T-cell (primary cell): ENCODE measurements at regions not wholly inside any gene's neighbourhood (a gene's known extent, or its start where the extent isn't known, plus 50 kb on each side); places are given as distances from the start of the nearest gene placed in this dataset.

ENCODE experiments used
- ATAC-seq, 4 experiments: fragments of 200-7000 bp in 3 of 4; fragments of 150-1000 bp in 1 of 4; cut with Tn5 transposase; replicated peaks in 1 of 4; 1 replicate in 3 of 4; 2 replicates in 1 of 4; pipeline ENCODE4 v1.10.0; 2021; ENCODE audit warnings: moderate library complexity in 3 of 4, mild to moderate bottlenecking in 2 of 4, moderate number of reproducible peaks in 1 of 4
- CTCF ChIA-PET, 2 donors: fragments of 300-600 bp; sonication (Branson Sonifier 250); formaldehyde crosslinking; loops; one replicate each; lab custom pipeline; 2022; ENCODE audit warnings: antibody characterized with exemption in 2 of 2; lab: Charles Lee
- POLR2A ChIA-PET, 2 donors: fragments of 300-600 bp; sonication (Branson Sonifier 250); formaldehyde crosslinking; loops; one replicate each; lab custom pipeline; 2022; ENCODE audit warnings: antibody characterized with exemption in 2 of 2; lab: Charles Lee
- DNase-seq, 35 experiments: peaks; one replicate each; pipeline versions ENCODE4 v3.0.0 to v3.0.0-alpha.2; 2013 to 2023
- H3K27ac ChIP-seq: one replicate; pipeline ENCODE4 v1.5.1; 2013; ENCODE audit warnings: low read length
- H3K27me3 ChIP-seq, 2 experiments: replicated peaks in 1 of 2; 1 replicate in 1 of 2; 2 replicates in 1 of 2; pipeline versions ENCODE4 v1.6.1 to v1.7.0; 2013; ENCODE audit warnings: low read length in 1 of 2, mixed read lengths in 1 of 2; ENCODE audit not compliant: control insufficient read depth in 2 of 2, insufficient read depth in 2 of 2; ENCODE audit errors: extremely low read depth in 1 of 2
- H3K36me3 ChIP-seq, 2 donors: 1 replicate in 1 of 2; 2 replicates in 1 of 2; pipeline versions ENCODE4 v1.6.1 to v1.7.0; 2013; ENCODE audit warnings: low read length in 1 of 2; ENCODE audit not compliant: control insufficient read depth in 2 of 2, insufficient read depth in 1 of 2; ENCODE audit errors: extremely low read depth in 1 of 2
- H3K4me1 ChIP-seq, 2 experiments: 1 replicate in 1 of 2; 2 replicates in 1 of 2; pipeline versions ENCODE4 v1.6.1 to v1.7.0; 2013; ENCODE audit warnings: low read length in 2 of 2, mixed read lengths in 1 of 2; ENCODE audit not compliant: insufficient read depth in 2 of 2, control insufficient read depth in 1 of 2; ENCODE audit errors: extremely low read depth in 1 of 2
- H3K4me3 ChIP-seq, 2 donors: 1 replicate in 1 of 2; 2 replicates in 1 of 2; pipeline versions ENCODE4 v1.5.1 to v1.7.0; 2013; ENCODE audit warnings: mild to moderate bottlenecking in 2 of 2, low read length in 1 of 2, moderate library complexity in 1 of 2; ENCODE audit not compliant: control insufficient read depth in 1 of 2; ENCODE audit errors: extremely low read depth in 1 of 2
- H3K9me3 ChIP-seq: 2 replicates; pipeline ENCODE4 v1.7.0; 2013
- H3K27ac Mint-ChIP-seq, 2 donors: one replicate each; pipeline ENCODE4 v1.8.0; 2020 to 2021; ENCODE audit warnings: mild to moderate bottlenecking in 2 of 2, mixed read lengths in 2 of 2
- H3K27me3 Mint-ChIP-seq, 2 donors: one replicate each; pipeline ENCODE4 v1.8.0; 2021 to 2022; ENCODE audit warnings: mixed read lengths in 2 of 2
- H3K36me3 Mint-ChIP-seq: one replicate; pipeline ENCODE4 v1.8.0; 2021; ENCODE audit warnings: mixed read lengths
- H3K4me1 Mint-ChIP-seq, 3 donors: one replicate each; pipeline ENCODE4 v1.8.0; 2020 to 2022; ENCODE audit warnings: mixed read lengths in 3 of 3, mild to moderate bottlenecking in 1 of 3
- H3K4me3 Mint-ChIP-seq, 3 donors: one replicate each; pipeline ENCODE4 v1.8.0; 2020 to 2022; ENCODE audit warnings: mild to moderate bottlenecking in 3 of 3, mixed read lengths in 3 of 3, moderate library complexity in 3 of 3
- H3K9me3 Mint-ChIP-seq, 3 donors: one replicate each; pipeline ENCODE4 v1.8.0; 2020 to 2022; ENCODE audit warnings: mixed read lengths in 3 of 3
- WGBS: methylation state at CpG from one replicate; pipeline ENCODE4 v1.1.5; 2013; ENCODE audit warnings: missing lambda C conversion rate; ENCODE audit not compliant: insufficient coverage; 5-methylcytosine and 5-hydroxymethylcytosine counted together

DNA sequence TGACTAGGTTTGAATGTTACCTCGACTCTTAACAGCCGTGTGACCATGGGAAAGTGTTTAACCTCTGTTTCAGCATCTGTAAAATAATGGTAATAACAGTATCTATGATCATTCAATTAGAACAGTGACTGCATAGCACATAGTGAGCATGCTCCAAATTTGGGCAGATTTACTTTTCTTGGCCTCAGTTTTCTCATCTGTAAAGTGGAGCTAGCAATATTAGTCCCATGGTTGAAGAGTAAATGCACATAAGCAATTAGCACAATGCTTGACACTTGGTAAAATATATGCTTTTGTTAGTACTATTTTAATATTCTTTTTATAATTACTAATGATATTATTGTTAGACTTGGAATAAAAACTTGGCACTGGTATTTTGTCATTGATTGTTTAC lies 66.4 kb upstream of the TANC1 start:
- Histone ChIP-seq H3K36me3 (no peaks in the 10 kb centered on the region), H3K9me3 (no peaks in the 10 kb centered on the region), H3K4me3 (no peak overlapping the region), H3K4me1 (no peaks in the 10 kb centered on the region), H3K27ac (no peak overlapping the region), H3K27me3 (no peaks in the 10 kb centered on the region)
- Mint-ChIP-seq H3K4me3 (no peak overlapping the region), H3K4me1 (no peaks in the 10 kb centered on the region), H3K36me3 (no peaks in the 10 kb centered on the region), H3K27ac (no peak overlapping the region), H3K27me3 (peaks cover 0 to 1% of the 10 kb centered on the region in 2 donors), H3K9me3 (no peaks in the 10 kb centered on the region)
- CTCF ChIA-PET = interaction anchor here (0.7 to 3.2 kb wide), 7 partner anchors 28 to 1358 kb away, joined by 3 to 18 read pairs (median 4); no protein-coding TSS in a partner anchor
- WGBS = 100% methylated on average over 1 of the region's 2 CpGs
- POLR2A ChIA-PET = no interaction called here
- ATAC-seq = no peak
- DNase-seq = no peak

DNA sequence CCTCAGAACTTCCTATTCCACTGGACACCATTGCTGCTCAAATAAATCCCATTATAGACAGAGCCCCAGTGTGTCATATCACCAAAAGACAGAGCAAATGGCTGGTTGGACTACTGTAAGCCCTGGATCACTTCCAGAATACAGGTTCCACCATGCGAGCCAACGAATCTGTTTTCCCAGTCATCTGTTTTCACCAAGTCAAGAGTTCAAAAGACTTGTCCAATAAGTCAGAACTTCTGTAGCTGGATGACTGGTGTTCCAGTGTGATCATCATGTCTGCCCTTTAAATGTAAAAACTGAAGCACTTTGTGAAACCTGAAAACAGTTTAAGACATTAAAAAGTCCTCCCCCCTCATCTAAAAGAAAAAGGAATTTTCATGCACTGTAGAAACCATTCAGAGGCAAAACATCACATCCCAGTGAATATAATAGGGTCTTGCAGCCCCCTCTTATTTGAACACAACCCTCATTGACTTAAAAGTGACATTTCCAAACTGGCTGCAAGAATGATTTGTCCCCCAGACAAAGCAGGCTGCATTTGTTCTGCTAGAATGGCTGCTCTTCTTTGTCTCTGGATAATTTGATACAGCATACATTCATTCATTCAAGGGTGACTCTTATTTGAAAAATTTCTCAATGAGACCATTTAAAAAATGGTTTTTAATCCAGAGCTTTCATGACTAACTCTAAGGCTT lies 64.6 kb upstream of the TANC1 start:
- Mint-ChIP-seq H3K4me1 (no peaks in the 10 kb centered on the region), H3K4me3 (no peak overlapping the region)
- CTCF ChIA-PET = interaction anchor here (0.5 to 3.2 kb wide), 7 partner anchors 13 to 1760 kb away, joined by 3 to 18 read pairs (median 3); no protein-coding TSS in a partner anchor

DNA sequence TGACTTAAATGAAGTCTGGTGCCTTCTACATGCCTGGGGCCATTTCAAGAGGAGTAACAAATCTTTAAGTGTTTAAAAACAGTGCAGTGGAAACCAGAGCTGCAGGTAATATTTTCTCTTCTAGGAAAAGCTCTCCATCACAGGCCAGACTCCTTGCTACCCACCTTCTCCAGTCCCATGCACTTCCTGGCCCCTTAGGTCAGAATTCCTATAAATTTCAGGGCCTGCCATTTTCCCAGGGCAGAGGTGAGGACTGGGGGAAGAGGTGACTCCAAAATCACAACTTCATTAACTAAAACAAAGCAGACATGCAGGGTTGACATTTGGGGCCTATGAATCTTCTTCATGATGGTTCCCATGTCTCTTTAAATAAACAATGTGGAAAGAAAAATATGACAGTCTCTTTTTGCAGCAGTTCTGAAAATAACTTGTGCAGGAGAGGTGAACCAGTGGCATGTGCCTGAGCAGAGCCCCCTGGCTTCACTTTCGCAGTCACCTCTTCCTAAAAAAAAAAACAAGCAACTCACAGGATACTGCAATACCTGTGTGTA lies 63.7 kb upstream of the TANC1 start:
- no peak overlapping the region for H3K4me3 Mint-ChIP-seq
- H3K27me3 Mint-ChIP-seq = no peaks in the 10 kb centered on the region
- Histone ChIP-seq H3K4me3 (no peak overlapping the region), H3K27ac (no peak overlapping the region), H3K27me3 (no peaks in the 10 kb centered on the region), H3K36me3 (no peaks in the 10 kb centered on the region), H3K4me1 (no peaks in the 10 kb centered on the region), H3K9me3 (no peaks in the 10 kb centered on the region)
- no peak for DNase-seq
- POLR2A ChIA-PET = no interaction called here
- no CpG with 5 or more reads among the region's 1 CpG for WGBS
- H3K9me3 Mint-ChIP-seq = no peaks in the 10 kb centered on the region
- CTCF ChIA-PET = interaction anchor here (0.7 to 3.2 kb wide), 3 partner anchors 214 to 1760 kb away, joined by 3 to 18 read pairs (median 3); no protein-coding TSS in a partner anchor
- no peaks in the 10 kb centered on the region for H3K36me3 Mint-ChIP-seq
- H3K4me1 Mint-ChIP-seq = no peaks in the 10 kb centered on the region
- H3K27ac Mint-ChIP-seq = no peak overlapping the region
- ATAC-seq = no peak

More for the DNA sequence above, 64.6 kb upstream of the TANC1 start:
- Mint-ChIP-seq H3K9me3 (no peaks in the 10 kb centered on the region), H3K27me3 (no peaks in the 10 kb centered on the region), H3K27ac (no peak overlapping the region), H3K36me3 (no peaks in the 10 kb centered on the region)
- no peak for DNase-seq
- no peak for ATAC-seq
- 75% methylated on average over 2 of the region's 2 CpGs for WGBS
- Histone ChIP-seq H3K27me3 (no peaks in the 10 kb centered on the region), H3K27ac (no peak overlapping the region), H3K4me3 (no peak overlapping the region), H3K4me1 (no peaks in the 10 kb centered on the region), H3K9me3 (no peaks in the 10 kb centered on the region), H3K36me3 (no peaks in the 10 kb centered on the region)
- POLR2A ChIA-PET = no interaction called here

DNA sequence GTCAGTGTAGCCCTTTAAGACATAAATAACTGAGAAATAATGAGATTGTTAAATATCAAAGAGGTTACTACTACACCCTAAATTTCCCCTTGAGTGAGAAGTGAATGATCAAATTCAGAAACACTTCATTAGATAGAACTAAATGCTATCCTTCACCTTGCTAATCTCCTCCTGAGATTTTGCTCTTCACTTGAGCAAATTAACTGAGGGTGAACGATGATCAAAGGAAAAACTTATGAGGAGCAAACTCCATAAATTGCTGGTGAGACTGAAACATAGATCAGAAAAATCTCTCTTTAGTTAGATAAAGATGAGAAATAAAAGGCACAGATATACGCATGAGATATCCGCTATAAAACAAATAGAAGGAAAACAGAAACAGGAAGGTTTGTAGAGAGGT lies 63.1 kb upstream of the TANC1 start:
- WGBS = 100% methylated on average over 1 of the region's 3 CpGs
- Histone ChIP-seq H3K27ac (no peak overlapping the region), H3K9me3 (no peaks in the 10 kb centered on the region), H3K36me3 (no peaks in the 10 kb centered on the region), H3K27me3 (no peaks in the 10 kb centered on the region), H3K4me3 (no peak overlapping the region), H3K4me1 (no peaks in the 10 kb centered on the region)
- Mint-ChIP-seq H3K27me3 (no peaks in the 10 kb centered on the region), H3K4me3 (no peak overlapping the region), H3K4me1 (no peaks in the 10 kb centered on the region), H3K27ac (no peak overlapping the region), H3K36me3 (no peaks in the 10 kb centered on the region), H3K9me3 (no peaks in the 10 kb centered on the region)
- ChIA-PET POLR2A (no interaction called here), CTCF (interaction anchor here in 1 of 2 donors (0.6 kb wide), 1 partner anchor 131 kb away, joined by 3 read pairs; no protein-coding TSS in a partner anchor)
- DNase-seq = no peak
- ATAC-seq = no peak

DNA sequence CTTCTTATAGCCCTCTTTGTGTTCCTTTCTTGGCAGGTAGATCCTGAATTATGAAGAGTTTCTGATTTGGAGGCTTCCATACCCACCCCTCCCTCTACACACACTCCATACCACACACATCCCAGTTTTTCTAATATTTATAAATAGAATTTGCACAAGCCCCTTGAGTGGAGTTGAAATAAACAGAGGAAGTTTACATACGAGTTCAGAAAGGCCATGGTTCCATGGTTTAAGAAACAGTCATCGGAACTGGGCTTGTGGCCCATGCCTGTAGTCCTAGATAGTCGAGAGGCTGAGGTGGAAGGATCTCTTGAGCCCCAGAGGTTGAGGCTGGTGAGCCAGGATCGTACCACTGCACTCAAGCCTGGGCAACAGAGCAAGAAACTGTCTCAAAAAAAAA lies 62.7 kb upstream of the TANC1 start:
- ChIA-PET CTCF (interaction anchor here in 1 of 2 donors (0.6 kb wide), 1 partner anchor 130 kb away, joined by 3 read pairs; no protein-coding TSS in a partner anchor), POLR2A (no interaction called here)
- H3K27ac ChIP-seq = no peak overlapping the region
- Mint-ChIP-seq H3K36me3 (no peaks in the 10 kb centered on the region), H3K4me1 (no peaks in the 10 kb centered on the region), H3K9me3 (no peaks in the 10 kb centered on the region), H3K4me3 (no peak overlapping the region), H3K27me3 (no peaks in the 10 kb centered on the region), H3K27ac (no peak overlapping the region)
- DNase-seq = no peak
- WGBS = 62% methylated on average over 4 of the region's 4 CpGs
- no peaks in the 10 kb centered on the region for H3K27me3 ChIP-seq
- H3K4me1 ChIP-seq = no peaks in the 10 kb centered on the region
- H3K9me3 ChIP-seq = no peaks in the 10 kb centered on the region
- no peak for ATAC-seq
- no peaks in the 10 kb centered on the region for H3K36me3 ChIP-seq
- no peak overlapping the region for H3K4me3 ChIP-seq

DNA sequence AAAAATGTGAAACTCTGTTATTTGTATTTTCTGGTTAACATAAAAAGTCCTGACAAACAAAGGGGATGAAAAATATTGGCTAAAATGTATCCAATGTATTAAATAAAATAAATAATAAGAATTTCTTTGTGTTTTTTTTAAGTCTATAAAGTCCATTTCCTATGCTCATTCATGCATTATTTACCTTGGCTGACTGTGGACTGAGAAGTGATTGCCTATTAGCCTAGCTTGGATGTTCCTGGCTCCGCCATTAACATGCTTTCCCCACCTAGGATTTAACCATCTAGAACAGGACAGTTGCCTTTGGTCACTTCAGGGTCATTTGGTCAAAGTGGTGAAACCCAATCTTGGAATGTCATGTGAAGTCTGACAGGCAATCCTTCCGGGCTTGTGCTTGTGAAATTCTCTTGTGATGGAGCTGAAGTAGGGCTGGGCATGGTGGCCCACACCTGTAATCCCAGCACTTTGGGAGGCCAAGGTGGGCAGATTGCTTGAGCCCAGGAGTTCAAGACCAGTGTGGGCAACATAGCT lies 60.4 kb upstream of the TANC1 start:
- DNase-seq = no peak
- 80% methylated on average over 2 of the region's 2 CpGs for WGBS

More for the DNA sequence above, 60.4 kb upstream of the TANC1 start:
- CTCF ChIA-PET = interaction anchor here in 1 of 2 donors (0.6 kb wide), 1 partner anchor 58 kb away, joined by 3 read pairs; no protein-coding TSS in a partner anchor
- Histone ChIP-seq H3K27ac (no peak overlapping the region), H3K4me1 (no peaks in the 10 kb centered on the region), H3K9me3 (no peaks in the 10 kb centered on the region), H3K36me3 (no peaks in the 10 kb centered on the region), H3K4me3 (no peak overlapping the region), H3K27me3 (no peaks in the 10 kb centered on the region)
- H3K36me3 Mint-ChIP-seq = no peaks in the 10 kb centered on the region
- H3K27ac Mint-ChIP-seq = no peak overlapping the region
- POLR2A ChIA-PET = no interaction called here
- H3K4me3 Mint-ChIP-seq = no peak overlapping the region
- ATAC-seq = no peak
- H3K4me1 Mint-ChIP-seq = no peaks in the 10 kb centered on the region
- no peaks in the 10 kb centered on the region for H3K27me3 Mint-ChIP-seq
- no peaks in the 10 kb centered on the region for H3K9me3 Mint-ChIP-seq
